SK-N-SH treated with all-trans-retinoic acid at 6 μM for 48 hours (cell line): ENCODE measurements at regions not wholly inside any gene's neighbourhood (a gene's known extent, or its start where the extent isn't known, plus 50 kb on each side); places are given as distances from the start of the nearest gene placed in this dataset.

Experiments
- ATAC-seq: fragments of 200-7000 bp; cut with Tn5 transposase; 3 replicates; pipeline ENCODE4 v1.9.1; 2020; ENCODE audit warnings: mild to moderate bottlenecking, moderate library complexity
- ARNTL ChIP-seq: fragments of 450-650 bp; formaldehyde crosslinking; IDR thresholded peaks from 2 replicates; pipeline ENCODE4 v1.5.0; 2020; ENCODE audit warnings: low read depth, mild to moderate bottlenecking, moderate library complexity, borderline replicate concordance
- CSDC2 ChIP-seq: fragments of 250-450 bp; sonication (Bioruptor Pico); IDR thresholded peaks from 2 replicates; pipeline ENCODE4 v1.5.0; 2020; ENCODE audit warnings: mild to moderate bottlenecking, moderate library complexity
- ESRRG ChIP-seq: fragments of 250-450 bp; sonication (Bioruptor Pico); IDR thresholded peaks from 2 replicates; pipeline ENCODE4 v1.6.1; 2021; ENCODE audit warnings: mild to moderate bottlenecking
- GLIS3 ChIP-seq: fragments of 250-450 bp; sonication (Bioruptor Pico); IDR thresholded peaks from 2 replicates; pipeline ENCODE4 v1.5.0; 2020; ENCODE audit warnings: mild to moderate bottlenecking, moderate library complexity
- ISL1 ChIP-seq: fragments of 250-450 bp; sonication (Bioruptor Pico); IDR thresholded peaks from 2 replicates; pipeline ENCODE4 v2.1.2; 2022; ENCODE audit warnings: mild to moderate bottlenecking, moderate library complexity
- OSR1 ChIP-seq: fragments of 250-450 bp; sonication (Bioruptor Pico); IDR thresholded peaks from 2 replicates; pipeline ENCODE4 v1.8.0; 2022; ENCODE audit warnings: moderate library complexity, mild to moderate bottlenecking, inconsistent platforms
- PPARA ChIP-seq: fragments of 250-450 bp; sonication (Bioruptor Pico); IDR thresholded peaks from 2 replicates; pipeline ENCODE4 v1.5.0; 2020; ENCODE audit warnings: mild to moderate bottlenecking, borderline replicate concordance
- RARB ChIP-seq: fragments of 250-450 bp; sonication (Bioruptor Pico); IDR thresholded peaks from 2 replicates; pipeline ENCODE4 v1.8.0; 2021; ENCODE audit warnings: mild to moderate bottlenecking, moderate library complexity
- SNAI2 ChIP-seq: fragments of 250-450 bp; sonication (Bioruptor Pico); IDR thresholded peaks from 2 replicates; pipeline ENCODE4 v1.5.0; 2020; ENCODE audit warnings: mild to moderate bottlenecking, moderate library complexity
- TCF4 ChIP-seq: fragments of 250-450 bp; sonication (Bioruptor Pico); IDR thresholded peaks from 2 replicates; pipeline ENCODE4 v1.8.0; 2021; ENCODE audit warnings: mild to moderate bottlenecking, moderate library complexity, borderline replicate concordance
- TOX ChIP-seq: fragments of 250-450 bp; sonication (Bioruptor Pico); IDR thresholded peaks from 2 replicates; pipeline ENCODE4 v1.8.0; 2021; ENCODE audit warnings: mild to moderate bottlenecking, moderate library complexity, borderline replicate concordance
- TSHZ2 ChIP-seq: fragments of 250-450 bp; sonication (Bioruptor Pico); IDR thresholded peaks from 2 replicates; pipeline ENCODE4 v1.5.0; 2020; ENCODE audit warnings: mild to moderate bottlenecking, moderate library complexity
- ZC3H10 ChIP-seq: fragments of 250-450 bp; sonication (Bioruptor Pico); IDR thresholded peaks from 2 replicates; pipeline ENCODE4 v1.5.1; 2021; ENCODE audit warnings: mild to moderate bottlenecking, moderate library complexity
- ZFP3 ChIP-seq: fragments of 250-450 bp; sonication (Bioruptor Pico); IDR thresholded peaks from 2 replicates; pipeline ENCODE4 v1.5.0; 2020; ENCODE audit warnings: mild to moderate bottlenecking, moderate library complexity
- ZFP30 ChIP-seq: fragments of 450-650 bp; formaldehyde crosslinking; IDR thresholded peaks from 2 replicates; pipeline ENCODE4 v1.5.0; 2022; ENCODE audit warnings: mild to moderate bottlenecking, moderate library complexity
- ZNF565 ChIP-seq: fragments of 450-650 bp; formaldehyde crosslinking; conservative IDR thresholded peaks from 2 replicates; pipeline ENCODE4 v1.5.0; 2020; ENCODE audit warnings: low read depth, mild to moderate bottlenecking, moderate library complexity
- ZNF8 ChIP-seq: fragments of 450-650 bp; formaldehyde crosslinking; IDR thresholded peaks from 2 replicates; pipeline ENCODE4 v1.5.0; 2020; ENCODE audit warnings: mild to moderate bottlenecking, moderate library complexity
- TF ChIP-seq, protein P1 (sequence below): fragments of 250-450 bp; sonication (Bioruptor Pico); IDR thresholded peaks from 2 replicates; pipeline ENCODE4 v1.8.0; 2021; ENCODE audit warnings: low read depth, mild to moderate bottlenecking, moderate library complexity, borderline replicate concordance
- TF ChIP-seq, protein P2 (sequence below): fragments of 250-450 bp; sonication (Bioruptor Pico); IDR thresholded peaks from 2 replicates; pipeline ENCODE4 v1.5.1; 2020; ENCODE audit warnings: low read depth, mild to moderate bottlenecking, moderate library complexity
- TF ChIP-seq, protein P3 (sequence below): fragments of 250-450 bp; sonication (Bioruptor Pico); IDR thresholded peaks from 2 replicates; pipeline ENCODE4 v1.8.0; 2020; ENCODE audit warnings: mild to moderate bottlenecking, moderate library complexity, borderline replicate concordance

DNA sequence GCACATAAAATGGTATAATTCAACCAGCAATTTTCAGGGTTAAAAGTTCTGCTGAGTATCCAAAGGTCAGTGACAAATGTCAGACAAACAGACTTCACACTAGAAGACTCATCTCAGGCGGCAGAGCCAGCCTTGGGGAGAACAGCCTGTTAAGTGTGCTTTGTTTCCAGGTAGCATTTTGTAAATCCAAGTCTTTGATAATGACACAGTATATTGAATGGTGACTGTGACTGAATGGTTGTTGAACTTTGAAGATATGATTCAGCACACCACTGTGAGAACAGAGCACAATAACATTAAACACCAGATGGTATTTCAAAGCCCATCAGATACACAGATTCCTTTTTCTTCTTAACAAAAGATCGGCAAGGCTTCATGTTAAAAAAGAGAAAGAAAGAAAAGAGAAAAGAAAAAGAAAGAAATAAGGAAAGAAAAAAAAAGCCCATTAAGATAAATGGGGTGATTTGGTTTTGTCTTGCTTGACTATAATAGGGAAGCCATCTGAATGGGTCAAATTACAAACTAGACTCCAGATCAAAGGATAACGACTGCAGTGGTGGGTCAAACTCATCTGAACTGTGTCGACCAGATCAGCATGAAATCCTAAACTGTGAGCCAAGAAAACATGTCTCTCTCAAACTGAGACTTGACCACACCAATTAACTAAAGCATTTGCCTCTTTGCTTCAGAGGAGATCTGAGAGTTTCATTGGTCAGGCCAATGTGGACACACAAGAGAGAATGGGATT lies 313.0 kb upstream of the ZNF608 start:
- ATAC-seq, result no peak

DNA sequence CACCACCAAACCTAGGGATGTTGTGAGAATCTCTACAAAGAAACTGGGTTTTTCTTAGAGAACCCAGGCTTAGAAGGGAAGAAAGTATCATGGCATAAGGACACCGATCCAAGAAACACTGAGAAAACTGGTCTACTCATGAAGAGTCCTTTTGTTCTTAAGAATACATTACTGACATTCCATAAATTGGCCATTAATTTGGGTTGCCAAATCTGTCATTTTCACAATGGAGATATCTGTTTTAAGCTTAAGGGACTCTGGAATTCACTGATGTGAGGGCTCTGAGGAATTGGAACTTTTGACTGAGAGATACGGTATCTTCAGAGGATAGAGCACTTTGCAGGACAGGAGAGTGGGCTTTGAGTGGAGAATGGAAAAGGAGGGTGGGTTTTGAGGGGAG lies 315.3 kb upstream of the ZNF608 start:
- no peak for ATAC-seq
- no peak for TF ChIP-seq ZC3H10
- no peak for TF ChIP-seq TOX (CRISPR knock-in tag)
- no peak for TF ChIP-seq ZFP3 (CRISPR knock-in tag)
- TF ChIP-seq, protein P1, sequence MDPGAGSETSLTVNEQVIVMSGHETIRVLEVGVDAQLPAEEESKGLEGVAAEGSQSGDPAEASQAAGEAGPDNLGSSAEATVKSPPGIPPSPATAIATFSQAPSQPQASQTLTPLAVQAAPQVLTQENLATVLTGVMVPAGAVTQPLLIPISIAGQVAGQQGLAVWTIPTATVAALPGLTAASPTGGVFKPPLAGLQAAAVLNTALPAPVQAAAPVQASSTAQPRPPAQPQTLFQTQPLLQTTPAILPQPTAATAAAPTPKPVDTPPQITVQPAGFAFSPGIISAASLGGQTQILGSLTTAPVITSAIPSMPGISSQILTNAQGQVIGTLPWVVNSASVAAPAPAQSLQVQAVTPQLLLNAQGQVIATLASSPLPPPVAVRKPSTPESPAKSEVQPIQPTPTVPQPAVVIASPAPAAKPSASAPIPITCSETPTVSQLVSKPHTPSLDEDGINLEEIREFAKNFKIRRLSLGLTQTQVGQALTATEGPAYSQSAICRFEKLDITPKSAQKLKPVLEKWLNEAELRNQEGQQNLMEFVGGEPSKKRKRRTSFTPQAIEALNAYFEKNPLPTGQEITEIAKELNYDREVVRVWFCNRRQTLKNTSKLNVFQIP (CRISPR knock-in tag), result no peak
- no peak for TF ChIP-seq TCF4 (CRISPR knock-in tag)

More for the DNA sequence above, 313.0 kb upstream of the ZNF608 start:
- TF ChIP-seq ARNTL (CRISPR knock-in tag) (no peak), ZFP30 (CRISPR knock-in tag) (no peak), TCF4 (CRISPR knock-in tag) (no peak), TOX (CRISPR knock-in tag) (no peak), PPARA (CRISPR knock-in tag) (no peak), ZFP3 (CRISPR knock-in tag) (no peak), ESRRG (CRISPR knock-in tag) (no peak), OSR1 (CRISPR knock-in tag) (no peak), RARB (CRISPR knock-in tag) (no peak), ISL1 (CRISPR knock-in tag) (no peak), SNAI2 (no peak), ZNF8 (CRISPR knock-in tag) (no peak)
- TF ChIP-seq, protein P1 (CRISPR knock-in tag), result no peak
- TF ChIP-seq, protein P2, sequence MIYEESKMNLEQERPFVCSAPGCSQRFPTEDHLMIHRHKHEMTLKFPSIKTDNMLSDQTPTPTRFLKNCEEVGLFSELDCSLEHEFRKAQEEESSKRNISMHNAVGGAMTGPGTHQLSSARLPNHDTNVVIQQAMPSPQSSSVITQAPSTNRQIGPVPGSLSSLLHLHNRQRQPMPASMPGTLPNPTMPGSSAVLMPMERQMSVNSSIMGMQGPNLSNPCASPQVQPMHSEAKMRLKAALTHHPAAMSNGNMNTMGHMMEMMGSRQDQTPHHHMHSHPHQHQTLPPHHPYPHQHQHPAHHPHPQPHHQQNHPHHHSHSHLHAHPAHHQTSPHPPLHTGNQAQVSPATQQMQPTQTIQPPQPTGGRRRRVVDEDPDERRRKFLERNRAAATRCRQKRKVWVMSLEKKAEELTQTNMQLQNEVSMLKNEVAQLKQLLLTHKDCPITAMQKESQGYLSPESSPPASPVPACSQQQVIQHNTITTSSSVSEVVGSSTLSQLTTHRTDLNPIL (CRISPR knock-in tag), result no peak

GRCh38 chr5:125064621-125065438 lies 318.4 kb upstream of the ZNF608 start:
- ATAC-seq, result peak; percentile 26; the same call in 2 of the 3 replicates
- TF ChIP-seq, protein P3, sequence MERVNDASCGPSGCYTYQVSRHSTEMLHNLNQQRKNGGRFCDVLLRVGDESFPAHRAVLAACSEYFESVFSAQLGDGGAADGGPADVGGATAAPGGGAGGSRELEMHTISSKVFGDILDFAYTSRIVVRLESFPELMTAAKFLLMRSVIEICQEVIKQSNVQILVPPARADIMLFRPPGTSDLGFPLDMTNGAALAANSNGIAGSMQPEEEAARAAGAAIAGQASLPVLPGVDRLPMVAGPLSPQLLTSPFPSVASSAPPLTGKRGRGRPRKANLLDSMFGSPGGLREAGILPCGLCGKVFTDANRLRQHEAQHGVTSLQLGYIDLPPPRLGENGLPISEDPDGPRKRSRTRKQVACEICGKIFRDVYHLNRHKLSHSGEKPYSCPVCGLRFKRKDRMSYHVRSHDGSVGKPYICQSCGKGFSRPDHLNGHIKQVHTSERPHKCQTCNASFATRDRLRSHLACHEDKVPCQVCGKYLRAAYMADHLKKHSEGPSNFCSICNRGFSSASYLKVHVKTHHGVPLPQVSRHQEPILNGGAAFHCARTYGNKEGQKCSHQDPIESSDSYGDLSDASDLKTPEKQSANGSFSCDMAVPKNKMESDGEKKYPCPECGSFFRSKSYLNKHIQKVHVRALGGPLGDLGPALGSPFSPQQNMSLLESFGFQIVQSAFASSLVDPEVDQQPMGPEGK (CRISPR knock-in tag), result no peak
- TF ChIP-seq, protein P1 (CRISPR knock-in tag), result no peak
- TF ChIP-seq TSHZ2 (CRISPR knock-in tag), result no peak
- TF ChIP-seq ZNF565 (CRISPR knock-in tag), result no peak
- no peak for TF ChIP-seq CSDC2 (CRISPR knock-in tag)
- TF ChIP-seq, protein P2 (CRISPR knock-in tag), result no peak
- TF ChIP-seq ZC3H10, result no peak
- no peak for TF ChIP-seq ZFP30 (CRISPR knock-in tag)
- no peak for TF ChIP-seq SNAI2
- TF ChIP-seq GLIS3, result no peak
- TF ChIP-seq TOX (CRISPR knock-in tag), result no peak
- no peak for TF ChIP-seq ARNTL (CRISPR knock-in tag)
- TF ChIP-seq RARB (CRISPR knock-in tag), result no peak
